Lung (tissue), 11 donors: ENCODE measurements at regions not wholly inside any gene's neighbourhood (a gene's known extent, or its start where the extent isn't known, plus 50 kb on each side); places are given as distances from the start of the nearest gene placed in this dataset.
"Not testable (repeated sequence)": the region's sequence is repeated elsewhere in the genome, so short reads cannot be mapped to it uniquely, and the experiment has no call there.

Experiments used
- ATAC-seq: fragments of 200-7000 bp; cut with Tn5 transposase; one replicate; pipeline ENCODE4 v1.9.1; 2020; ENCODE audit warnings: moderate number of reproducible peaks; ENCODE audit not compliant: insufficient read depth, low FRiP score
- DNase-seq, 3 donors: peaks; one replicate each; pipeline ENCODE4 v3.0.0-alpha.2; 2013 to 2017
- H3K27ac ChIP-seq, 2 donors: one replicate each; pipeline ENCODE4 v1.5.1; 2013; ENCODE audit warnings: mild to moderate bottlenecking in 2 of 2, moderate library complexity in 2 of 2, control low read depth in 1 of 2, inconsistent platforms in 1 of 2, low read depth in 1 of 2, low read length in 1 of 2
- H3K27me3 ChIP-seq, 3 donors: one replicate each; pipeline ENCODE4 v1.5.1; 2013; ENCODE audit warnings: low read length in 2 of 3; ENCODE audit not compliant: control insufficient read depth in 3 of 3, insufficient read depth in 3 of 3
- H3K36me3 ChIP-seq, 4 donors: one replicate each; pipeline ENCODE4 v1.5.1; 2013; ENCODE audit warnings: low read length in 4 of 4, mild to moderate bottlenecking in 1 of 4, moderate library complexity in 1 of 4; ENCODE audit not compliant: control insufficient read depth in 4 of 4, insufficient read depth in 4 of 4
- H3K4me1 ChIP-seq, 5 donors: one replicate each; pipeline ENCODE4 v1.5.1; 2013; ENCODE audit warnings: low read length in 5 of 5, mild to moderate bottlenecking in 2 of 5, moderate library complexity in 1 of 5; ENCODE audit not compliant: control insufficient read depth in 5 of 5, insufficient read depth in 5 of 5
- H3K4me3 ChIP-seq: one replicate; pipeline ENCODE4 v1.5.1; 2013; ENCODE audit warnings: mild to moderate bottlenecking, control low read depth, moderate library complexity
- H3K9ac ChIP-seq, 2 donors: one replicate each; pipeline ENCODE4 v1.5.1; 2013; ENCODE audit warnings: low read length in 2 of 2, control low read depth in 1 of 2; ENCODE audit not compliant: insufficient read depth in 1 of 2
- H3K9me3 ChIP-seq, 4 donors: one replicate each; pipeline ENCODE4 v1.5.1; 2013; ENCODE audit warnings: low read length in 3 of 4, mild to moderate bottlenecking in 1 of 4, moderate library complexity in 1 of 4; ENCODE audit not compliant: control insufficient read depth in 4 of 4, insufficient read depth in 3 of 4
- CTCF ChIP-seq: IDR thresholded peaks from 2 replicates; pipeline ENCODE4 v1.5.1; 2012; ENCODE audit warnings: mild to moderate bottlenecking; ENCODE audit errors: control extremely low read depth, extremely low read depth
- WGBS, 2 donors: extraction: QIAGEN DNeasy Blood & Tissue Kit; methylation state at CpG; one replicate each; pipeline ENCODE4 v1.1.7; 2013; 5-methylcytosine and 5-hydroxymethylcytosine counted together
- donor health status: control.
- donor health status: control.
- donor health status: Bipolar disorder and iron deficiency.
- donor health status: healthy.
- donor health status: DM: yes; HTN: yes; CAD: no.

GRCh38 chr3:43236008-43236407, 50.3 kb upstream of the SNRK start:
- Histone ChIP-seq H3K27me3 (no peaks in the 10 kb centered on the region), H3K4me1 (peaks cover 0 to 8% (median 0%) of the 10 kb centered on the region in 5 donors), H3K27ac (no peak overlapping the region), H3K9ac (no peak overlapping the region), H3K4me3 (no peak overlapping the region), H3K36me3 (no peaks in the 10 kb centered on the region), H3K9me3 (peaks cover 0 to 2% (median 0%) of the 10 kb centered on the region in 4 donors)
- ATAC-seq (no peak), DNase-seq (no peak)
- no peak for TF ChIP-seq CTCF
- WGBS, 2 donors = 93 to 98% methylated on average over 1 of the region's 1 CpG

GRCh38 chr3:43233062-43233461, 53.3 kb upstream of the SNRK start:
- Histone ChIP-seq H3K9ac (no peak overlapping the region), H3K9me3 (peaks cover 0 to 2% (median 0%) of the 10 kb centered on the region in 4 donors), H3K4me3 (no peak overlapping the region), H3K27me3 (no peaks in the 10 kb centered on the region), H3K4me1 (peaks cover 0 to 8% (median 0%) of the 10 kb centered on the region in 5 donors), H3K36me3 (no peaks in the 10 kb centered on the region), H3K27ac (no peak overlapping the region)
- no peak for TF ChIP-seq CTCF
- ATAC-seq (no peak), DNase-seq (no peak)
- 84 to 88% methylated on average over 3 of the region's 3 CpGs for WGBS, 2 donors

GRCh38 chr3:43231276-43232000, 54.9 kb upstream of the SNRK start:
- no peak overlapping the region for H3K4me3 ChIP-seq
- WGBS, 2 donors = 67 to 80% methylated on average over 6 of the region's 6 CpGs
- H3K9me3 ChIP-seq = peaks cover 0 to 4% (median 0%) of the 10 kb centered on the region in 4 donors
- DNase-seq (no peak), ATAC-seq (no peak)
- H3K36me3 ChIP-seq = no peaks in the 10 kb centered on the region
- H3K27ac ChIP-seq = no peak overlapping the region
- H3K9ac ChIP-seq = no peak overlapping the region
- no peaks in the 10 kb centered on the region for H3K27me3 ChIP-seq
- TF ChIP-seq CTCF = no peak
- H3K4me1 ChIP-seq = peaks cover 0 to 8% (median 0%) of the 10 kb centered on the region in 5 donors

GRCh38 chr3:43229865-43230264, 56.5 kb upstream of the SNRK start:
- not testable (repeated sequence) for H3K4me1 ChIP-seq, H3K27ac ChIP-seq, ATAC-seq, H3K9ac ChIP-seq, H3K9me3 ChIP-seq, H3K4me3 ChIP-seq, H3K27me3 ChIP-seq, H3K36me3 ChIP-seq, DNase-seq
- 84 to 96% methylated on average over 4 of the region's 4 CpGs for WGBS, 2 donors

- not testable (repeated sequence) for H3K27ac ChIP-seq, H3K4me3 ChIP-seq, H3K9ac ChIP-seq, ATAC-seq, DNase-seq, H3K9me3 ChIP-seq, H3K27me3 ChIP-seq, H3K36me3 ChIP-seq, H3K4me1 ChIP-seq
- WGBS, 2 donors = 82 to 85% methylated on average over 1 of the region's 1 CpG
Observed at GRCh38 chr3:43227685-43228084, 58.7 kb upstream of the SNRK start.
